ENCODE measurements at regions not wholly inside any gene's neighbourhood (a gene's known extent, or its start where the extent isn't known, plus 50 kb on each side); places are given as distances from the start of the nearest gene placed in this dataset.

DNA sequence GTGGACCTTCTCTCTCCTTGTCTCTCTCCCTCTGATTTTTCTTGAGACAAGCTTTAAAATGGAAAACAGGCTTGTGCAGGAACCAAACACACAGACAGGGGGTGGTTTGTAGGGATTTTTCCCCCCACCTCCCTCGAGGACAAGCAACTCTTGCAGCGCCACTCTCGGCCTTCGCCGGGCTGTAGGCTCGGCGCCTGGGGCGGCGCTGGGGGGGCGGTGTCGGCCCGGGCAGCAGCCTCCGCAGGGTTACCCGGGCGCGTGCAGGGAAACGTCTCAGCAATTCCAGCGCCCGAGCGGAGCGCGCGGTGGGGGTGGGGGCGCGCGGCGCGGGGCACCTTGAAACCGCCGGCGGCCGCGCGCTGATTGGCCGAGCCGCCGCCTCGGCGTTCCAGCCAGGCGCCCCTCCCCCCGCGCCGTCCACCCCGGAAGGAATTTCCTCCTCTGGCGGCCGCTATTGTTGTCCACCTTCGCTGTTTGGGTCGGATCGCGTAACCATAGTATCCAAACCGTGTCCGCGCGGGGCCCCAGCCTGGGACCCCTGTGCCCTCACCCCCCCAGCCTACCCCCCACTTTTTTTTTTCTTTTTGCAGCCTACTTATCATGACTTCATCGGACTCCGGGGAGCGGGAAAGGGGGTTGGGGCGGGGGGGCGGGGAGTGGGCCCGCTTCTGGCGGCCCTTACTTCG is 59.8 kb upstream of the ACOT11 start:
- H3K4me3 ChIP-seq (ENCODE audit: low read length): peak overlapping the region; percentile 63
- peak; percentile 46 for DNase-seq (ENCODE audit: low read depth)
- TF ChIP-seq, protein P1, sequence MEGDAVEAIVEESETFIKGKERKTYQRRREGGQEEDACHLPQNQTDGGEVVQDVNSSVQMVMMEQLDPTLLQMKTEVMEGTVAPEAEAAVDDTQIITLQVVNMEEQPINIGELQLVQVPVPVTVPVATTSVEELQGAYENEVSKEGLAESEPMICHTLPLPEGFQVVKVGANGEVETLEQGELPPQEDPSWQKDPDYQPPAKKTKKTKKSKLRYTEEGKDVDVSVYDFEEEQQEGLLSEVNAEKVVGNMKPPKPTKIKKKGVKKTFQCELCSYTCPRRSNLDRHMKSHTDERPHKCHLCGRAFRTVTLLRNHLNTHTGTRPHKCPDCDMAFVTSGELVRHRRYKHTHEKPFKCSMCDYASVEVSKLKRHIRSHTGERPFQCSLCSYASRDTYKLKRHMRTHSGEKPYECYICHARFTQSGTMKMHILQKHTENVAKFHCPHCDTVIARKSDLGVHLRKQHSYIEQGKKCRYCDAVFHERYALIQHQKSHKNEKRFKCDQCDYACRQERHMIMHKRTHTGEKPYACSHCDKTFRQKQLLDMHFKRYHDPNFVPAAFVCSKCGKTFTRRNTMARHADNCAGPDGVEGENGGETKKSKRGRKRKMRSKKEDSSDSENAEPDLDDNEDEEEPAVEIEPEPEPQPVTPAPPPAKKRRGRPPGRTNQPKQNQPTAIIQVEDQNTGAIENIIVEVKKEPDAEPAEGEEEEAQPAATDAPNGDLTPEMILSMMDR (conservative IDR thresholded peaks at IDR 0.05; ENCODE audit: low read depth, low read length): peak; percentile 15

DNA sequence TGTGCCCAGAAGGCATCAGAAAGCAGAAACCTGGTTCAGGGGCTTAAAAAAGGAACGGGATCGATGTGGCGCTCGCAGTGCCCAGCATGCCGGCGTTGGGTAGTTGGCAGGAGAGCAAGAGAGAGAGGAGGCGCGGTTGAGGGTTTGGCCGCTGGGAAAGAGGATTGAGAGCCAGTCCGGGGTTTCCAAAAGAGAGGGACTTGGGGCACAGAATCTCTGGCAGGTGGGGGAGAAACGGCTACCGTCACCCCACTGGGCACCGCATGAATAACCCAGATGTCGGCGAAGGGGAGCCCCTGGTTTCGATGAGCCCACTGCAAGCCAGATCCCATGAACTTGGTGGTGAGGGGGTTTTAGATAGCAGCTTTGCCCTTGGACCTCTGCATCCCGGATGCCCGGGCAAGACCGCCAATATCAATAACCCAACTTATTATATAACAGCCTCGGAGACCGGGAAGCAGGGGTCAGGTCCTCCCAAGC is 60.4 kb upstream of the ACOT11 start:
- no peak for DNase-seq (ENCODE audit: low read depth)
- peak overlapping the region; percentile 22 for H3K4me3 ChIP-seq (ENCODE audit: low read length)
- TF ChIP-seq, protein P1 (conservative IDR thresholded peaks at IDR 0.05; ENCODE audit: low read depth, low read length): no peak

DNA sequence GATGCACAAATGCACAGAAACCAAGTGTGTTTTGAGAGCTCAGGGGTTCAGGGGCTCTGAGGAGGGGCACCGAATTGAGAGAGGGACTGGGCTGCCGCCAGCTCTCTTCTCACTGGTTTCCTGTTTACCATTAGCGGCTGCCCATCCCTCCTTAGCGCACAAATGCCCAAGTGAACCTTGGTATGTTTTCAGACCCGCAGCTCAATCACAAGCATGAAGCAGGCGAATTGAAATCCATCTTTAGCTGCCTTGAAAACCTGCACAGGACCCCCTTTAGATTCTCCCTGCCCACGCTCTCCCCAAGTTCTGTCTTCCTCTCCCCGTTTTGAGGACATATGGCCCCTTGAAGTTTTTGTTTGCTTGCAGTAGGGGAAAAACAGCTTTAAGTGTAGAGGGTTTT is 61.1 kb upstream of the ACOT11 start:
- no peak for DNase-seq (ENCODE audit: low read depth)
- TF ChIP-seq, protein P1 (conservative IDR thresholded peaks at IDR 0.05; ENCODE audit: low read depth, low read length): no peak
- H3K4me3 ChIP-seq (ENCODE audit: low read length): no peak overlapping the region

DNA sequence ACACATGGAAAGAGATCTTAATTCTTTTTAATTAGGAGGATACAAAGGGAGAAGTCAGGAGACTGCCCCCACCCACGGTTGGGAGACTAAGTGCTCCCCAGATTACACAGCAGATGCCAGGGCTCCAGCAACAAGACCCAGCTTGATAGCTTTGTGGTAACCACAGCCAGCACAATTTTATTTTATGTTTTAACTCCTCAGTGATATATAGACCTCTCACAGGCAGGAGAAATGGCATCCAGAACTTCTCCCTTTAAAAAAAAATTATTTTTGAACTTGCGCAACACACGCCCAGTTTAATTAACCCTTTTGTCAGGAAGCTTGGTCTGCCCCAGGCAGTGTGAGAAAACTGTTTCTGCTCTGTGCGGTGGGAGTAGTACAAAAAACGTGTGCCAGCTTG is 62.6 kb upstream of the ACOT11 start:
- no peak for DNase-seq (ENCODE audit: low read depth)
- TF ChIP-seq, protein P1 (conservative IDR thresholded peaks at IDR 0.05; ENCODE audit: low read depth, low read length): no peak

DNA sequence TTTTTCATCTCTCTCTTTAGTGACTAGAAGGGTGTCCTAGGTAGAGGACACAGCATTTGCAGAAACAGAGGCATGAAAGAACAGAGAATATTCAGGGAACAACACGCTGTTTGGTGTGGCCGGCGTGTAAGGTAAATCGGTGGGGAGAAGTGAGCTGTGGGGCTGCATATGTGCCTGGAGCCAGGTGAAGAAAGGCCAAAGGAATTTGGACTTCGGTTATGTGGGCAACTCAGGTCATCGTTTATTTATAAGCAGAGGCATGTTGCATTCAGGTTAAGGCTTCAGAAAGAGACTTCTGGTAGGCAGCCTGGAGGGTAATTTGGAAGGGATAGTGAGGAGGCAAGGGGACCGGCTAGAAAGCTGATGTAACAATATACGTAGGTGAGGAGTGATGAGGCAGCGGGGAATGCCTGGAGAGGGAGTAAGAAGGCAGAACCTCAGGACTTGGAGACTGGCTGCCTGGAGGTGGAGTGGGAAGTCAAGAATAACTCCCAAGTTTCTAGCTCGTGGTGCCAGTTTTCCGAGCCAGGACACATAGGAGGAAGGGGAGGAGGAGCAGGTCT is 64.1 kb upstream of the ACOT11 start:
- TF ChIP-seq, protein P1 (conservative IDR thresholded peaks at IDR 0.05; ENCODE audit: low read depth, low read length): no peak
- no peak for DNase-seq (ENCODE audit: low read depth)
- no peak overlapping the region for H3K4me3 ChIP-seq (ENCODE audit: low read length)

More for the DNA sequence above, 62.6 kb upstream of the ACOT11 start:
- no peak overlapping the region for H3K4me3 ChIP-seq (ENCODE audit: low read length)

DNA sequence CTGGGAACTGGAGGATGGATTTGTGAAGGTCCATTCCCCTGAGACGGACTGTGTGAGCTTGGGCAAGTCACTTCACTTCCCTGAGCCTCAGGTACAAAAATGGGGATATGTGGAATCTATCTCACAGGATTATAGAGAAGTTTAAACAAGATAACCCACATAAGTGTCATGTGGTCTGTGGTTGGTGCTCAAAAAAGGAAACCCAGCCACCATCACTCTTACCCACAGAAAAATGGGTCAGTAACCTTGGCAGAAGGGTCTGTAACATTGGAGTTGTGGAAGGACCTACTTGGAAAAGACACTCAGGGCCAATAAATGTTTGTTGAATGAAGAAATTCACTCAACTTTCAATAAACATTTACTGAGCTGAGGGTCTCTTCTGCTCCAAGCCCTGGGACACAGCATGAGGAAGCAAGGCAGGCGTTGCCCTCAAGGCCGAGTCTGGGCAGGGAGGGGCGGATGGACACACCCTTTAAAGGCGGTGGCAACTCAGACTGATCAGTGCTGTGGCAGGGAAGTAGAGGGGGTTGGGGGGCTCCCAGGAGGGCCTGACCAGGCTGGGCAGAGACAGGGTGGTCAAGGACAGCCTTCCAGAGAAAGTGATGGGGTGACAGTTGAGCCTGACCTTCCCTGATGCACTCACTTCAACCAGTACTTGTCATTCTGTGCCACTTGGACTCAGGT is 66.7 kb upstream of the ACOT11 start:
- H3K4me3 ChIP-seq (ENCODE audit: low read length): no peak overlapping the region
- TF ChIP-seq, protein P1 (conservative IDR thresholded peaks at IDR 0.05; ENCODE audit: low read depth, low read length): no peak
- no peak for DNase-seq (ENCODE audit: low read depth)
